ENCODE measurements at regions not wholly inside any gene's neighbourhood (a gene's known extent, or its start where the extent isn't known, plus 50 kb on each side); places are given as distances from the start of the nearest gene placed in this dataset.

DNA sequence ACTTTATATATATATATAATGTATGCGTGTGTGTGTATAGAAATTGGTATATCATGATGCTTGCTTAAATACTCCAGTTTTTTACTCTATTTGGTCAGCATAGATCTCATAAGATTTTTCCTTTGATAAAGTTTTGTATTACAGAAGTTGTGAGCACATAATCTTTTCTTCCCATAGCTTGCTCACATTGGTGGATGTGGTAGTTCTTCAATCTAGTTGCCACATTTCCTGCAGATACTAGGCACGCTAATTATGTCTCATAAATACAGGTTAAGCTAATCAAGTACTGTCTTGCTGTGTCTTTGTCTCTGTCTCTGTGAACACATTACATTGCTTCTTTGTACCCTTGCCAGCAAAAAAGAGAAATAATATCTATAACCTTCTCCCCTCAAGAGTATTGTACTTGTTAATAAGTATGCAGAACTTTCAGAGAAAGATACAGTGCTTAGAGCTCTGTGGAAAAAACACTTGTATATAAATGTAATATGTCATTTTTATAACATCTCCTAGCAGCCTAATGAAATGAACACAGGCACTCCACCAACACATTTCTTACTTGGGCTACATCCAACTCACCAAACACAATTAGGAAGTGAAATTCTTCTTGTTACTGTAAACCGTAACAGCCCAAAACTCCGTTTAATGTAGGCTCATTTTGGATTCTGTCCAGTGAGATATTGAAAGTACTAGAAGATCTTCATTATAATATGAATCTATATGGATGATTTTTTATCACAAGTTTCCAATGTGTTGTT lies 306.7 kb upstream of the SLC8A1 start:
- no peak overlapping the region for H3K27ac ChIP-seq
- no peak overlapping the region for H3K4me3 ChIP-seq

DNA sequence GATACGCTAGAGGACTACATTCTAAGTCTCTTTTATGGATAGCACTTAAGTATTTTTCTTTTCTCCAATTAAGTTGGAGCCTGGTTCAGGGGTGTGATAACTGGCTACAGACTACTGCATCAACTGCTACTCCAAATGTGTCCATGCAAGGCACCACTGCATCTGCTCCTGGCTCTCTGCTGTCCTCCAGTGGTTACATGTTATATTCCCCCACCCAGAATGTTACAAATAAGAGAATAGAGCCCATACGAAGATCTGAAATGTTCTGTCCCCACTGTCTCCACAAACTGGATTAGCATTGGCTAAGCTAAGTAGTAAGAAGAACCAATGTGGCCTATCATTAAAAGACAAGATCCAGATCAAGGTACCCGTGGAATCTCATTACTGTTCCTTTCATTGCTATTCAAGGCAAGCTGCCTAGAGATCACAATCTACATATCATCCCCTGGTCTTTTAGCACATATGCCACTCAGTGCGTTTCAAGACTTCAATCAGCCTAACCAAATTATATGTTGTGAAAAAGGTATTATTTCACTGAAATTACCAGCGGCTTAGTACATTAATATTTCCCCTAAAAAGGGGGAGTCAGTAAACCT lies 308.3 kb upstream of the SLC8A1 start:
- Histone ChIP-seq H3K27ac (no peak overlapping the region), H3K4me3 (no peak overlapping the region)

- no peak overlapping the region for H3K27ac ChIP-seq
- H3K4me3 ChIP-seq = no peak overlapping the region
Observed at GRCh38 chr2:40773291-40773690, 321.4 kb upstream of the SLC8A1 start.

DNA sequence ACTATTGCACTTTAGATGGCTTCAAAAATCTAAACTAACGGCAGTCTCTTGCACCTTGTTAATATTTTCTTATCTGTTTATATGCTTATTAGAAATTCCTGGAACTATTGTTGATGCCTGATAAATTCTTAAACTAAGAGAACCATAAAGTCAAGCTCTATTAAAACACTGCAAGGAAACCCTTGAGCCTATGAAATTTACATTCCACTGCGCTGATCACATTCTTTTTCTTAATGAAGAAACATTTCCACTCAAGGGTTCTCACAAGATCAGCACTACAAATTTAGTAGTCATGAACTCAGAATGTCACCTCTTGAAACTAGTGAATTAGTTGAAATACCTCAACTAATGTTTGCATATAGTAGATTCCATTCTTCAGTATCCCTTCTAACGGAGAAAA lies 331.8 kb upstream of the SLC8A1 start:
- no peak overlapping the region for H3K27ac ChIP-seq
- no peak overlapping the region for H3K4me3 ChIP-seq

DNA sequence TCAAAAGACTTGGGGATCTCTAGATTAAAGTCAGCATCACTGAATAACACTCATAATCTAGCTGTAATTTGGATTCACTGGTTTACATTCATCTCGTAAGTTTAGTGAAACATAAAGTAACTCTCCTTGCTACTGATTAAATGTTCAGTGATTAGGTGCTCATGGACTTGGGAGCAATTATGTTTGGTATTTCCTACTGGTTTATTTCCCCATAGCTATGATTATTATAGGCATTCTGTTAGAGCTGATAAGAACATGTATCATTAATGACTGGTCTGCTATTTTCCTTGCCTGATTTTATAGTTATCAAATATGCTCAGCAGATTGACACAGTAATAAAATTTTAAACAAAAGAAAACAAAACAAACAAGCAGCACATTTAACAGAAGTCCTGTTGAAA lies 334.7 kb upstream of the SLC8A1 start:
- Histone ChIP-seq H3K4me3 (no peak overlapping the region), H3K27ac (no peak overlapping the region)

DNA sequence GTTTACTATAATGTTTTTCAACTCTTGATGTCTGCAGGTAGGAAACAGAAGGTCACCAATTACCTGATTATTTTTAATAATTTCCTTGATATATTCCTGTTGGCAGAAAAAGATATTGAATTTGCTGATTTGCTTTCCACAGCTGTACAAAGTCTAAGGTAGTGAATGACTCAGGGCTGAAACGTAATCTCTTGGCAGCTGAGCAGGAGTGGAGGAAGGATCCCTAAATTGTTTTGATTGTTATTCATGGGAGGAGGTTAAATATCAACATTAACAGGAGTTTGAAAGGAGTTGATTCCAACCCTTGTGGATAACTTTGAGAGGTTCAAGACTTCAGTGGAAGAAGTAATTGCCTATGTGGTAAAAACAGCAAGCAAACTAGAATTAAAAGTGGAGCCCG lies 345.2 kb upstream of the SLC8A1 start:
- Histone ChIP-seq H3K27ac (no peak overlapping the region), H3K4me3 (no peak overlapping the region)

- Histone ChIP-seq H3K4me3 (no peak overlapping the region), H3K27ac (no peak overlapping the region)
Observed at GRCh38 chr2:40803900-40804299, 352.0 kb upstream of the SLC8A1 start.

DNA sequence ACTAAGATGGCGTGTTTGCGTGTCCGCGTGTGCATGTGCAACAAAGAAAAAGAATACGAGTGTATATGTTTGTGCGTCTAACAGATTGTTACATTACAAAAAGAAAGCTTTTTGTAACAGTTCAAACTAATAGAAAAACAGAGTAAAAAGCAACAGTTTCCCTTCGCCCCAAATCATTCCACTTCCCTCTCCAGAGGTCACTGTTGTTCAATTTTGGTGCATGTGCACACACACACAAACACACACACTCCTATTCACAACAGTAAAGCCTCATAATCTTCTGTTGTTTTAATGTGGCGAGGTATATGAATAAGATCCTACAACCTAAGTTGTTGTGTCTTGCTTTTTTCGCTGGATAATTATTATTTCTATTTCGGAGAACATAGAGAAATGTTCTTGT lies 357.3 kb upstream of the SLC8A1 start:
- Histone ChIP-seq H3K4me3 (no peak overlapping the region), H3K27ac (no peak overlapping the region)

DNA sequence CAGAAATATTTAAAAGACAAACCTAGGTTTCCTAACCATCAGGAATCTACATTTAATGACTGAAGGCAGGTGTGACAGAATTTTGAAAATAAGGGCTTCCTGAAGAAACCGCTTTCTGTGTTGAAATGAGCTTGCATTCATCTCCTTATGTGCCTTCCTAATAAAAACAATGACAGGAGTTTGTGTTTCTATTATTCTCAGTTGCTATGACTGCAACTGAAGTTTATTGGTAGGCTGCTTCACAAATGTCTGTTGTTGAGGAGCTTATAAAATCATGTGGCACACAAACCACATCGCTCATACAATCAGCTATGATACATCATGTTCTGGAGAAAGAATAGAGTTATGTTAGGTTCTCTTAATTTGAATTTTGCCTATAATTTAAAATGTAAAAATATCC lies 362.7 kb upstream of the SLC8A1 start:
- H3K4me3 ChIP-seq = no peak overlapping the region
- H3K27ac ChIP-seq = no peak overlapping the region

DNA sequence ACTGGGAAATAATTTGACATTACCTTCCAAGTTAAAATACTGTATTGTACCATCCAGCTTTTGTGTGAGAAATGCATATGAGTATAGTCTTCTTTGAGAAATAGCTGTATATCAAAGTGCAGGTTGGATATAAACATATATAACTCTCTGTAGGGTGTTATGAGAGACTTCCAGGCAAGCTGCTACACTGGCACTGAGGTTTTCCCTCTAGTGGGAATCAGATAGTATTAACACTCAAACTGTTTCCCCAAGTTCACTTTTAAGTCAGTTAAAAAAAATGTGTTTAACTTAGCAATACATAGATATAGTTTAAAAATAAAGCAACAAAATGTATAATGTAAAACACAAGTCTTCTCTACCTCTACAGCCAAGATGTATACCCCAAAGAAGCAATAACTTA lies 368.4 kb upstream of the SLC8A1 start:
- no peak overlapping the region for H3K4me3 ChIP-seq
- H3K27ac ChIP-seq = no peak overlapping the region

- Histone ChIP-seq H3K4me3 (no peak overlapping the region), H3K27ac (no peak overlapping the region)
Observed at GRCh38 chr2:40823478-40823877, 371.6 kb upstream of the SLC8A1 start.

GRCh38 chr2:40824278-40824677 lies 372.4 kb upstream of the SLC8A1 start:
- H3K27ac ChIP-seq = no peak overlapping the region
- no peak overlapping the region for H3K4me3 ChIP-seq

- H3K4me3 ChIP-seq = no peak overlapping the region
- H3K27ac ChIP-seq = no peak overlapping the region
Observed at GRCh38 chr2:40827392-40827791, 375.5 kb upstream of the SLC8A1 start.

- Histone ChIP-seq H3K27ac (no peak overlapping the region), H3K4me3 (no peak overlapping the region)
Observed at GRCh38 chr2:40831321-40831873, 379.5 kb upstream of the SLC8A1 start.

- no peak overlapping the region for H3K27ac ChIP-seq
Observed at GRCh38 chr2:40841856-40842255, 390.0 kb upstream of the SLC8A1 start.

DNA sequence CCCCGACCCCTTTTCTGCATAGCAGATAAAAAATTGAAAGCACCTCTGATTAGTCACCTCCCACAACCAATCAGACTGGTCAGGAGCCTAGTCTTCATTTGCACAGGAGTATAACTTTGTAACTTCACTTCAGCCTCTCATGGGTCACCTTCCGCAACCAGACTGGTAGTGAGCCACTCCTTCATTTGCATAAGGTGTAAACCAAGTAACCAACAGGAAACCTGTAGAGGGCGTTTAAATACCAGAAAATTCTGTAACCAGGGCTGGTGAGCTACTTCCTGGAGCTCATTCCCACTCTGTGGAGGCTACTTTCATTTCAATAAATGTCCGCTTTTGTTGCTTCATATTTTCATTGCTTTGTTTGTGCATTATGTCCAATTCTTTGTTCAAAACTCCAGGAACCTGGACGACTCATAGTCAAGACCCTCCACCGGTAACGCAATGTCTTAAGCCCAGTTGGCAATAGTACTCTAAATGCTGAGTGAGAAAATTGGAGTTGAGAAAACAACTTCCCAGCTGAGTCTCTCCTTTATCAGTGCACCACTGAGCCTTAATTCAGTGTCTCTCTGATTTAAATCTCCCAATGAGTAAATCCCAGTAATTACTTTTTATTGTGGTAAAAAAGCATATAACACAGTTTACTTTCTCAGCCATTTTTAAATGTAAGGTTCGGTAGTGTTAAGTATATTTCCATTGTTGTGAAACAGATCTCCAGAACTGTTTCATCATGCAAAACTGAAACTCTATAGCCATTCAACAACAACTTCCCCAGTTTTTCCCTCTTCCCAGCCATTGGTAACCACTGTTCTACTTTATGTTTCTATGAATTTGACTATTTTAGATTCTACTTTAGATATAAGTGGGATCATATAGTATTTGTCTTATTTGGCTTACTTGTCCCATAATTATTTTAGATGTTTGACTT lies 392.7 kb upstream of the SLC8A1 start:
- Histone ChIP-seq H3K4me3 (no peak overlapping the region), H3K27ac (no peak overlapping the region)

More at GRCh38 chr2:40841856-40842255, 390.0 kb upstream of the SLC8A1 start:
- no peak overlapping the region for H3K4me3 ChIP-seq

DNA sequence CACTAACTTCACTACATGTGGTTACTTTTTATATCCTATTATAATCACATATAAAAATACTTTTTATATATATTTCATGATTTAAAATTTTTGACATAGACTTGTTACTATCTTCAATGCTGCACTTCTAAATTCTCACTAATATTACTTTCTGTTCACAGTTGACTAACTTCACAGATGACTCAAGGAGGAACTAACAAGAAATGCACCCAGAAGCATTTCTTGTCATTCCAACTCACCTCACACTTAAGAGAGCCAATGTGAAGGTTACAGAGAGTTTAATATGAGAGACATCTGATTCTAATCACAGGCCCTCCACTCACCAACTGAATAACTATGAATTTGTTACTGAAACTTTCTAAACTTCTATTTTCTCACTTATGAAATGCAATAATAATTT lies 399.8 kb upstream of the SLC8A1 start:
- H3K4me3 ChIP-seq = no peak overlapping the region
- no peak overlapping the region for H3K27ac ChIP-seq

GRCh38 chr2:40859617-40860016 lies 407.7 kb upstream of the SLC8A1 start:
- H3K27ac ChIP-seq = no peak overlapping the region
- H3K4me3 ChIP-seq = no peak overlapping the region

- Histone ChIP-seq H3K27ac (no peak overlapping the region), H3K4me3 (no peak overlapping the region)
Observed at GRCh38 chr2:40867829-40868228, 415.9 kb upstream of the SLC8A1 start.

DNA sequence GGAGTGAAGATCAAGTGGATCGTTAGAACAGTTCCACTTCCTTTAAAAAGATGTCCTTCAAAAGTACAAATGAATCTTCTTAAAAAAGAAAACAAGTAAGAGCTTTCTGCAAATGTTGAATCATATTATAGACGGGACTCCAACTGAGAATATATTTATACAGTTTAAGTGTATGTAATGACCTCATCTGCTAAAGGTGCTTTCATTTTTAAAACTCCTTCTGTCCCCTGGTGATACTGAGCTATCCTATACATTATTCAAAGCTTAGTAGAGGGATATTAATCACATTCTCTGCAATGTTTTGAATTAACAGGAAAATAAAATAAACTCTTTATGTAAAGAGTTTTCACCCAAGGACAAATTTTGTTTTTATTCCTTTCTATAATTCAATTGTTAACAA lies 420.7 kb upstream of the SLC8A1 start:
- no peak overlapping the region for H3K27ac ChIP-seq
- H3K4me3 ChIP-seq = no peak overlapping the region

GRCh38 chr2:40874380-40874779 lies 422.5 kb upstream of the SLC8A1 start:
- H3K27ac ChIP-seq = no peak overlapping the region
- no peak overlapping the region for H3K4me3 ChIP-seq

All from skin epidermis (tissue), 12 donors.